ENCODE measurements at regions not wholly inside any gene's neighbourhood (a gene's known extent, or its start where the extent isn't known, plus 50 kb on each side); places are given as distances from the start of the nearest gene placed in this dataset.

- TF ChIP-seq, protein P1, sequence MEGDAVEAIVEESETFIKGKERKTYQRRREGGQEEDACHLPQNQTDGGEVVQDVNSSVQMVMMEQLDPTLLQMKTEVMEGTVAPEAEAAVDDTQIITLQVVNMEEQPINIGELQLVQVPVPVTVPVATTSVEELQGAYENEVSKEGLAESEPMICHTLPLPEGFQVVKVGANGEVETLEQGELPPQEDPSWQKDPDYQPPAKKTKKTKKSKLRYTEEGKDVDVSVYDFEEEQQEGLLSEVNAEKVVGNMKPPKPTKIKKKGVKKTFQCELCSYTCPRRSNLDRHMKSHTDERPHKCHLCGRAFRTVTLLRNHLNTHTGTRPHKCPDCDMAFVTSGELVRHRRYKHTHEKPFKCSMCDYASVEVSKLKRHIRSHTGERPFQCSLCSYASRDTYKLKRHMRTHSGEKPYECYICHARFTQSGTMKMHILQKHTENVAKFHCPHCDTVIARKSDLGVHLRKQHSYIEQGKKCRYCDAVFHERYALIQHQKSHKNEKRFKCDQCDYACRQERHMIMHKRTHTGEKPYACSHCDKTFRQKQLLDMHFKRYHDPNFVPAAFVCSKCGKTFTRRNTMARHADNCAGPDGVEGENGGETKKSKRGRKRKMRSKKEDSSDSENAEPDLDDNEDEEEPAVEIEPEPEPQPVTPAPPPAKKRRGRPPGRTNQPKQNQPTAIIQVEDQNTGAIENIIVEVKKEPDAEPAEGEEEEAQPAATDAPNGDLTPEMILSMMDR (conservative IDR thresholded peaks at IDR 0.05; ENCODE audit: low read length), result no peak
- no peak for TF ChIP-seq EZH2phosphoT487 (IDR thresholded peaks at IDR 0.05; ENCODE audit: borderline replicate concordance)
Measured at GRCh38 chr12:94049718-94050117, 98.7 kb upstream of the PLXNC1 start.

Data from Loucy (cell line).